A673 (cell line): ENCODE measurements at regions not wholly inside any gene's neighbourhood (a gene's known extent, or its start where the extent isn't known, plus 50 kb on each side); places are given as distances from the start of the nearest gene placed in this dataset.

ENCODE experiments used
- BruUV-seq: library from RNA; stranded (reverse); fragments of 400-500 nt; replicated peaks from 2 replicates; lab custom pipeline; 2021; lab: Mats Ljungman, UMichigan
- CTCF ChIA-PET: fragments of 300-600 bp; sonication (Branson Sonifier 250); formaldehyde crosslinking; loops from one replicate; lab custom pipeline; 2022; ENCODE audit warnings: antibody characterized with exemption; lab: Charles Lee
- POLR2A ChIA-PET: fragments of 300-600 bp; sonication (Branson Sonifier 250); formaldehyde crosslinking; loops from one replicate; lab custom pipeline; 2022; ENCODE audit warnings: antibody characterized with exemption; ENCODE audit not compliant: low non-redundant PET; lab: Charles Lee
- DNase-seq: peaks from one replicate; pipeline ENCODE4 v3.0.0-alpha.2; 2015; ENCODE audit warnings: low spot score
- H3K27ac ChIP-seq: fragments of 200-600 bp; sonication (generic); 2 replicates; pipeline ENCODE4 v1.5.1; 2016; ENCODE audit warnings: mixed run types, low read depth, mild to moderate bottlenecking, mixed read lengths, antibody characterized with exemption, low read length; ENCODE audit not compliant: poor library complexity, severe bottlenecking
- H3K27me3 ChIP-seq: fragments of 200-600 bp; sonication (generic); replicated peaks from 2 replicates; pipeline ENCODE4 v1.6.1; 2017; ENCODE audit warnings: mixed run types, low read depth, mild to moderate bottlenecking, mixed read lengths, antibody characterized with exemption, low read length; ENCODE audit not compliant: insufficient read depth, poor library complexity
- H3K36me3 ChIP-seq: fragments of 200-600 bp; sonication (generic); 2 replicates; pipeline ENCODE4 v1.6.1; 2016; ENCODE audit warnings: mixed run types, mild to moderate bottlenecking, mixed read lengths, antibody characterized with exemption, low read length; ENCODE audit not compliant: insufficient read depth, poor library complexity, severe bottlenecking
- H3K4me1 ChIP-seq: fragments of 200-600 bp; sonication (generic); 2 replicates; pipeline ENCODE4 v1.6.1; 2017; ENCODE audit warnings: mixed run types, mild to moderate bottlenecking, mixed read lengths, antibody characterized with exemption, low read length; ENCODE audit not compliant: insufficient read depth, poor library complexity, severe bottlenecking
- H3K4me3 ChIP-seq: fragments of 200-600 bp; sonication (generic); 2 replicates; pipeline ENCODE4 v1.5.1; 2016; ENCODE audit warnings: low read depth, mixed run types, mild to moderate bottlenecking, mixed read lengths, low read length; ENCODE audit not compliant: poor library complexity, severe bottlenecking
- H3K9me3 ChIP-seq: fragments of 200-600 bp; sonication (generic); 2 replicates; pipeline ENCODE4 v1.6.1; 2016; ENCODE audit warnings: mixed run types, low read depth, mild to moderate bottlenecking, mixed read lengths, antibody characterized with exemption, low read length; ENCODE audit not compliant: poor library complexity, severe bottlenecking
- CTCF ChIP-seq: fragments of 300-800, 200-600 bp; sonication (generic); conservative IDR thresholded peaks from 2 replicates; pipeline ENCODE4 v1.5.1; 2017; ENCODE audit warnings: low read depth, mild to moderate bottlenecking, antibody characterized with exemption, low read length, moderate library complexity, mixed read lengths
- EZH2 ChIP-seq: fragments of 200-600 bp; sonication (generic); IDR thresholded peaks from 2 replicates; pipeline ENCODE4 v1.6.1; 2017; ENCODE audit warnings: borderline replicate concordance, low read depth, mild to moderate bottlenecking, mixed read lengths, antibody characterized with exemption, low read length; ENCODE audit not compliant: poor library complexity, severe bottlenecking
- intact Hi-C: fragments of 100-400 bp; cut with micrococcal nuclease; formaldehyde crosslinking; loops from one replicate; pipeline ENCODE4 v1.10.0; 2022; ENCODE audit not compliant: unreplicated experiment

- ChIA-PET CTCF (no interaction called here), POLR2A (no interaction called here)
- TF ChIP-seq EZH2, result no peak
- no peak for TF ChIP-seq CTCF
- BruUV-seq, result no TSS peak
- H3K27ac ChIP-seq, result no peak overlapping the region
- peaks cover 12% of the 10 kb centered on the region for H3K9me3 ChIP-seq
- H3K36me3 ChIP-seq, result no peaks in the 10 kb centered on the region
- DNase-seq, result no peak
- intact Hi-C loops, result no loop called here
- no peaks in the 10 kb centered on the region for H3K27me3 ChIP-seq
- no peak overlapping the region for H3K4me3 ChIP-seq
- no peaks in the 10 kb centered on the region for H3K4me1 ChIP-seq
Measured at GRCh38 chr4:23635468-23635867, 254.4 kb downstream of the PPARGC1A start.

GRCh38 chr4:23631255-23631950, 258.4 kb downstream of the PPARGC1A start:
- H3K27ac ChIP-seq, result no peak overlapping the region
- TF ChIP-seq CTCF (no peak), EZH2 (no peak)
- intact Hi-C loops, result no loop called here
- H3K27me3 ChIP-seq, result no peaks in the 10 kb centered on the region
- H3K9me3 ChIP-seq, result peaks cover 6% of the 10 kb centered on the region
- no TSS peak for BruUV-seq
- no peak for DNase-seq
- H3K4me1 ChIP-seq, result no peaks in the 10 kb centered on the region
- POLR2A ChIA-PET, result no interaction called here
- CTCF ChIA-PET, result no interaction called here
- H3K4me3 ChIP-seq, result no peak overlapping the region
- H3K36me3 ChIP-seq, result no peaks in the 10 kb centered on the region

GRCh38 chr4:23630110-23630509, 259.7 kb downstream of the PPARGC1A start:
- BruUV-seq, result no TSS peak
- TF ChIP-seq EZH2, result no peak
- TF ChIP-seq CTCF, result no peak
- CTCF ChIA-PET, result no interaction called here
- DNase-seq, result no peak
- intact Hi-C loops, result no loop called here
- Histone ChIP-seq H3K36me3 (no peaks in the 10 kb centered on the region), H3K9me3 (peaks cover 15% of the 10 kb centered on the region), H3K27me3 (no peaks in the 10 kb centered on the region), H3K4me3 (no peak overlapping the region), H3K4me1 (no peaks in the 10 kb centered on the region), H3K27ac (no peak overlapping the region)
- POLR2A ChIA-PET, result no interaction called here
